HCT116 (cell line): ENCODE measurements at regions not wholly inside any gene's neighbourhood (a gene's known extent, or its start where the extent isn't known, plus 50 kb on each side); places are given as distances from the start of the nearest gene placed in this dataset.

Source experiments
- ATAC-seq: fragments of 200-7000 bp; cut with Tn5 transposase; 2 replicates; pipeline ENCODE4 v1.9.1; 2020; ENCODE audit warnings: mild to moderate bottlenecking, moderate library complexity
- BruUV-seq: library from RNA; stranded (reverse); fragments of 400-500 nt; replicated peaks from 2 replicates; lab custom pipeline; 2021; lab: Mats Ljungman, UMichigan
- CTCF ChIA-PET: fragments of 300-600 bp; sonication (Branson Sonifier 250); formaldehyde crosslinking; loops from one replicate; lab custom pipeline; 2021; ENCODE audit warnings: antibody characterized with exemption; lab: Charles Lee
- POLR2A ChIA-PET: fragments of 300-600, 350-600 bp; sonication (Branson Sonifier 250); formaldehyde crosslinking; loops from one replicate; lab custom pipeline; 2021; ENCODE audit warnings: antibody characterized with exemption; lab: Charles Lee
- RAD21 ChIA-PET, 2 experiments: fragments of 300-600 bp; sonication (Branson Sonifier 250); formaldehyde crosslinking; loops; one replicate each; lab custom pipeline; 2023; ENCODE audit warnings: low total read pairs in 2 of 2; ENCODE audit not compliant: uncharacterized antibody in 2 of 2, unreplicated experiment in 2 of 2, low non-redundant PET in 1 of 2; lab: Charles Lee
- DNase-seq: peaks from one replicate; pipeline ENCODE4 v3.0.0-alpha.2; 2010; ENCODE audit warnings: low read depth, low spot score
- H2AFZ ChIP-seq: fragments of 200-600 bp; shearing (Covaris generic), sonication (generic); 2 replicates; pipeline ENCODE4 v1.6.1; 2017; ENCODE audit warnings: low read depth, mixed run types, mixed read lengths, antibody characterized with exemption, low read length; ENCODE audit not compliant: poor library complexity, severe bottlenecking
- H3K27ac ChIP-seq: 2 replicates; pipeline ENCODE4 v1.5.1; 2012; ENCODE audit warnings: low read depth, low read length
- H3K27me3 ChIP-seq: fragments of 200-600 bp; sonication (generic); 2 replicates; pipeline ENCODE4 v1.6.1; 2016; ENCODE audit warnings: mixed run types, low read length, mixed read lengths; ENCODE audit not compliant: insufficient read depth
- H3K36me3 ChIP-seq, 2 experiments: fragments of 200-500 bp in 1 of 2; fragments of 200-600 bp in 1 of 2; sonication (Bioruptor generic) in 1 of 2; sonication (generic) in 1 of 2; 2 replicates each; pipeline versions ENCODE4 v1.5.1 to v1.6.1; 2014 to 2016; ENCODE audit warnings: low read length in 2 of 2, inconsistent platforms in 1 of 2, mixed read lengths in 1 of 2, mixed run types in 1 of 2; ENCODE audit not compliant: insufficient read depth in 2 of 2, control insufficient read depth in 1 of 2
- H3K4me1 ChIP-seq, 2 experiments: fragments of 200-600 bp in 1 of 2; sonication (generic) in 1 of 2; 2 replicates each; pipeline versions ENCODE4 v1.5.1 to v1.6.1; 2012 to 2017; ENCODE audit warnings: low read length in 2 of 2, inconsistent platforms in 1 of 2, mild to moderate bottlenecking in 1 of 2, mixed read lengths in 1 of 2, mixed run types in 1 of 2, moderate library complexity in 1 of 2; ENCODE audit not compliant: insufficient read depth in 2 of 2, control insufficient read depth in 1 of 2
- H3K4me2 ChIP-seq: fragments of 200-600 bp; sonication (generic); 2 replicates; pipeline ENCODE4 v1.6.1; 2017; ENCODE audit warnings: mixed run types, low read length, mixed read lengths
- H3K4me3 ChIP-seq, 2 experiments: fragments of 200-600 bp in 1 of 2; sonication (generic) in 1 of 2; replicated peaks in 1 of 2; 2 replicates each; pipeline ENCODE4 v1.5.1; 2011 to 2016; ENCODE audit warnings: low read length in 2 of 2, control low read depth in 1 of 2, low read depth in 1 of 2, mild to moderate bottlenecking in 1 of 2, mixed read lengths in 1 of 2, mixed run types in 1 of 2
- H3K79me2 ChIP-seq: fragments of 200-600 bp; sonication (generic); 2 replicates; pipeline ENCODE4 v1.6.1; 2017; ENCODE audit warnings: mild to moderate bottlenecking, mixed run types, low read length, moderate library complexity, mixed read lengths; ENCODE audit not compliant: insufficient read depth
- H3K9ac ChIP-seq: fragments of 200-600 bp; sonication (generic); 2 replicates; pipeline ENCODE4 v1.6.1; 2016; ENCODE audit warnings: low read length, mixed read lengths
- H3K9me2 ChIP-seq: fragments of 200-600 bp; sonication (generic), shearing (Covaris generic); 2 replicates; pipeline ENCODE4 v1.6.1; 2017; ENCODE audit warnings: mixed run types, mild to moderate bottlenecking, moderate library complexity; ENCODE audit not compliant: insufficient read depth
- H3K9me3 ChIP-seq, 2 experiments: fragments of 200-500 bp in 1 of 2; fragments of 200-600 bp in 1 of 2; sonication (Bioruptor generic) in 1 of 2; sonication (generic) in 1 of 2; 2 replicates each; pipeline ENCODE4 v1.6.1; 2014 to 2017; ENCODE audit warnings: low read length in 2 of 2, mixed read lengths in 2 of 2, inconsistent platforms in 1 of 2, low read depth in 1 of 2, mild to moderate bottlenecking in 1 of 2, mixed run types in 1 of 2, moderate library complexity in 1 of 2; ENCODE audit not compliant: control insufficient read depth in 1 of 2, insufficient read depth in 1 of 2
- H4K20me1 ChIP-seq: fragments of 200-600 bp; sonication (generic), shearing (Covaris generic); 2 replicates; pipeline ENCODE4 v1.6.1; 2017; ENCODE audit warnings: mixed run types, mild to moderate bottlenecking, moderate library complexity; ENCODE audit not compliant: insufficient read depth
- ATF3 ChIP-seq: IDR thresholded peaks from 2 replicates; pipeline ENCODE4 v1.6.1; 2012
- CBX3 ChIP-seq: IDR thresholded peaks from 2 replicates; pipeline ENCODE4 v1.6.1; 2012; ENCODE audit warnings: low read depth
- CEBPB ChIP-seq: IDR thresholded peaks from 2 replicates; pipeline ENCODE4 v1.6.1; 2012; ENCODE audit warnings: low read depth
- CTCF ChIP-seq, 3 experiments: fragments of 200-600 bp in 1 of 3; sonication (generic) in 1 of 3; IDR thresholded peaks in 2 of 3; conservative IDR thresholded peaks in 1 of 3; 2 replicates each; pipeline ENCODE4 v1.5.1; 2012 to 2017; ENCODE audit warnings: low read depth in 2 of 3, low read length in 2 of 3, antibody characterized with exemption in 1 of 3, borderline replicate concordance in 1 of 3, control low read depth in 1 of 3, mild to moderate bottlenecking in 1 of 3, mixed read lengths in 1 of 3, mixed run types in 1 of 3, moderate library complexity in 1 of 3; ENCODE audit not compliant: insufficient read depth in 1 of 3
- EGR1 ChIP-seq: IDR thresholded peaks from 2 replicates; pipeline ENCODE4 v1.6.1; 2012; ENCODE audit warnings: low read depth
- EZH2 ChIP-seq: fragments of 200-600 bp; sonication (generic); IDR thresholded peaks from 2 replicates; pipeline ENCODE4 v1.6.1; 2017; ENCODE audit warnings: antibody characterized with exemption, mixed run types
- EZH2phosphoT487 ChIP-seq: fragments of 200-600 bp; IDR thresholded peaks from 2 replicates; pipeline ENCODE4 v1.6.1; 2018; ENCODE audit warnings: antibody characterized with exemption, borderline replicate concordance
- JUND ChIP-seq: IDR thresholded peaks from 2 replicates; pipeline ENCODE4 v1.6.1; 2012
- MAX ChIP-seq: IDR thresholded peaks from 2 replicates; pipeline ENCODE4 v1.6.1; 2012
- POLR2A ChIP-seq: IDR thresholded peaks from 2 replicates; pipeline ENCODE4 v1.7.0; 2011; ENCODE audit warnings: borderline replicate concordance; ENCODE audit not compliant: insufficient read depth, insufficient read length; ENCODE audit errors: extremely low read depth
- POLR2AphosphoS5 ChIP-seq: IDR thresholded peaks from 2 replicates; pipeline ENCODE4 v1.6.1; 2011; ENCODE audit warnings: mild to moderate bottlenecking, low read depth, low read length, moderate library complexity
- RAD21 ChIP-seq: IDR thresholded peaks from 2 replicates; pipeline ENCODE4 v1.6.1; 2012; ENCODE audit warnings: low read depth, mild to moderate bottlenecking
- REST ChIP-seq: IDR thresholded peaks from 2 replicates; pipeline ENCODE4 v1.6.1; 2012; ENCODE audit warnings: low read depth
- SP1 ChIP-seq: IDR thresholded peaks from 2 replicates; pipeline ENCODE4 v1.6.1; 2012; ENCODE audit warnings: low read depth
- SRF ChIP-seq: IDR thresholded peaks from 2 replicates; pipeline ENCODE4 v1.6.1; 2012; ENCODE audit warnings: low read depth
- YY1 ChIP-seq: IDR thresholded peaks from 2 replicates; pipeline ENCODE4 v1.6.1; 2011; ENCODE audit warnings: low read length, low read depth, moderate library complexity, mild to moderate bottlenecking; ENCODE audit not compliant: insufficient replicate concordance; ENCODE audit errors: extremely low read depth
- ZFX ChIP-seq: fragments of 450-650 bp; IDR thresholded peaks from 2 replicates; pipeline ENCODE4 v1.6.1; 2017
- intact Hi-C: fragments of 100-400 bp; cut with micrococcal nuclease; formaldehyde crosslinking; loops from 2 replicates; pipeline ENCODE4 v1.10.0; 2022

- Histone ChIP-seq H3K4me1 (peaks cover 22 to 74% of the 10 kb centered on the region in 2 experiments), H3K79me2 (peaks cover 71% of the 10 kb centered on the region), H3K9ac (peak overlapping the region; percentile 59), H4K20me1 (no peaks in the 10 kb centered on the region), H2AFZ (no peak overlapping the region), H3K9me3 (no peaks in the 10 kb centered on the region), H3K27ac (peak overlapping the region; percentile 55; the same call in 1 of the 2 replicates), H3K27me3 (no peaks in the 10 kb centered on the region), H3K9me2 (no peaks in the 10 kb centered on the region; the same call in 1 of the 2 replicates), H3K4me3 (peak overlapping the region; percentile 53 to 59; a peak in 3 of 4 replicates), H3K36me3 (peaks cover 0 to 8% of the 10 kb centered on the region in 2 experiments; a peak in 1 of 4 replicates), H3K4me2 (peak overlapping the region; percentile 71)
- ATAC-seq (no peak), DNase-seq (no peak)
- intact Hi-C loops = no loop called here
- BruUV-seq = no TSS peak
- ChIA-PET POLR2A (interaction anchor here (1.2 to 1.5 kb wide), 2 partner anchors 11 to 34 kb away, joined by 4 to 6 read pairs; no protein-coding TSS in a partner anchor), RAD21 (no interaction called here), CTCF (interaction anchor here (1.6 kb wide), 1 partner anchor 117 kb away, joined by 4 read pairs; no protein-coding TSS in a partner anchor)
- TF ChIP-seq SP1 = no peak
- TF ChIP-seq POLR2A = no peak
- no peak for TF ChIP-seq CBX3
- TF ChIP-seq SRF = no peak
- TF ChIP-seq EGR1 = no peak
- TF ChIP-seq YY1 = no peak
- TF ChIP-seq JUND = no peak
- TF ChIP-seq MAX = no peak
- no peak for TF ChIP-seq POLR2AphosphoS5
- no peak for TF ChIP-seq EZH2phosphoT487
- no peak for TF ChIP-seq EZH2
- no peak for TF ChIP-seq REST
- no peak for TF ChIP-seq ZFX
- TF ChIP-seq ATF3 = no peak
- TF ChIP-seq CTCF (IDR thresholded peaks at IDR 0.05 in 2 of 3, conservative IDR thresholded peaks at IDR 0.05 in 1 of 3; ENCODE audit: borderline replicate concordance in 1 of 3, insufficient read depth in 1 of 3, low read depth in 2 of 3, low read length in 2 of 3) = no peak
- no peak for TF ChIP-seq CEBPB
- no peak for TF ChIP-seq RAD21
Measured at GRCh38 chr9:107224252-107224651, 58.8 kb upstream of the RAD23B start.
